22Rv1 (cell line): ENCODE measurements at regions not wholly inside any gene's neighbourhood (a gene's known extent, or its start where the extent isn't known, plus 50 kb on each side); places are given as distances from the start of the nearest gene placed in this dataset.

Experiments used
- H3K27ac ChIP-seq: fragments of 450-650 bp; 2 replicates; pipeline ENCODE4 v1.5.1; 2017
- CTCF ChIP-seq: fragments of 450-650 bp; IDR thresholded peaks from 2 replicates; pipeline ENCODE4 v1.5.1; 2017; ENCODE audit warnings: mild to moderate bottlenecking
- ZFX ChIP-seq: fragments of 450-650 bp; IDR thresholded peaks from 2 replicates; pipeline ENCODE4 v1.6.1; 2017; ENCODE audit warnings: antibody characterized with exemption, borderline replicate concordance

- H3K27ac ChIP-seq: no peak overlapping the region
- no peak for TF ChIP-seq CTCF
- TF ChIP-seq ZFX: no peak
Observed at GRCh38 chr11:15810082-15810481, 546.3 kb downstream of the SOX6 start.

- TF ChIP-seq ZFX (no peak), CTCF (no peak)
- no peak overlapping the region for H3K27ac ChIP-seq
Observed at GRCh38 chr11:15810525-15810924, 545.8 kb downstream of the SOX6 start.

GRCh38 chr11:15815246-15816195 is 540.8 kb downstream of the SOX6 start:
- no peak overlapping the region for H3K27ac ChIP-seq
- TF ChIP-seq ZFX (no peak), CTCF (no peak)

- no peak for TF ChIP-seq ZFX
- no peak for TF ChIP-seq CTCF
- no peak overlapping the region for H3K27ac ChIP-seq
Observed at GRCh38 chr11:15816260-15816871, 540.0 kb downstream of the SOX6 start.

- H3K27ac ChIP-seq: no peak overlapping the region
- TF ChIP-seq ZFX (no peak), CTCF (no peak)
Observed at GRCh38 chr11:15817001-15817400, 539.3 kb downstream of the SOX6 start.

GRCh38 chr11:15818132-15818842 is 538.1 kb downstream of the SOX6 start:
- TF ChIP-seq CTCF: no peak
- TF ChIP-seq ZFX: no peak
- no peak overlapping the region for H3K27ac ChIP-seq
